Liver (tissue), 8 donors: ENCODE measurements at regions not wholly inside any gene's neighbourhood (a gene's known extent, or its start where the extent isn't known, plus 50 kb on each side); places are given as distances from the start of the nearest gene placed in this dataset.

Experiments used
- DNase-seq: peaks from one replicate; pipeline ENCODE4 v3.0.0-alpha.2; 2017; ENCODE audit warnings: low spot score
- H3K27ac ChIP-seq, 2 donors: one replicate each; pipeline ENCODE4 v1.7.0; 2013; ENCODE audit warnings: inconsistent platforms in 2 of 2, low read length in 2 of 2, control low read depth in 1 of 2, low read depth in 1 of 2, mild to moderate bottlenecking in 1 of 2
- H3K27me3 ChIP-seq, 4 donors: one replicate each; pipeline versions ENCODE4 v1.6.1 to v1.7.0; 2013; ENCODE audit warnings: low read length in 3 of 4, inconsistent platforms in 1 of 4, mild to moderate bottlenecking in 1 of 4, moderate library complexity in 1 of 4; ENCODE audit not compliant: control insufficient read depth in 4 of 4, insufficient read depth in 4 of 4
- H3K36me3 ChIP-seq, 4 donors: one replicate each; pipeline versions ENCODE4 v1.6.1 to v1.7.0; 2013; ENCODE audit warnings: low read length in 3 of 4, mild to moderate bottlenecking in 3 of 4, low read depth in 1 of 4, moderate library complexity in 1 of 4; ENCODE audit not compliant: control insufficient read depth in 4 of 4, insufficient read depth in 3 of 4
- H3K4me1 ChIP-seq, 4 donors: one replicate each; pipeline versions ENCODE4 v1.6.1 to v1.7.0; 2013; ENCODE audit warnings: low read length in 3 of 4, mild to moderate bottlenecking in 3 of 4, moderate library complexity in 1 of 4; ENCODE audit not compliant: control insufficient read depth in 4 of 4, insufficient read depth in 4 of 4
- H3K4me3 ChIP-seq, 3 donors: one replicate each; pipeline versions ENCODE4 v1.6.1 to v1.7.0; 2013; ENCODE audit warnings: low read length in 3 of 3, control low read depth in 1 of 3, low read depth in 1 of 3, mild to moderate bottlenecking in 1 of 3
- H3K9ac ChIP-seq, 2 donors: one replicate each; pipeline ENCODE4 v1.7.0; 2013; ENCODE audit warnings: low read length in 2 of 2, mild to moderate bottlenecking in 2 of 2, moderate library complexity in 2 of 2, control low read depth in 1 of 2, low read depth in 1 of 2
- H3K9me3 ChIP-seq, 4 donors: one replicate each; pipeline versions ENCODE4 v1.6.1 to v1.7.0; 2013; ENCODE audit warnings: low read length in 3 of 4; ENCODE audit not compliant: control insufficient read depth in 4 of 4
- ATF3 ChIP-seq: IDR thresholded peaks from 2 replicates; pipeline ENCODE4 v1.6.1; 2016; ENCODE audit warnings: antibody characterized with exemption
- CTCF ChIP-seq: fragments of 150-350 bp; IDR thresholded peaks from 2 replicates; pipeline ENCODE4 v1.5.1; 2017; ENCODE audit warnings: improper control_type of control experiment, low read depth, low read length; ENCODE audit not compliant: missing input control
- EGR1 ChIP-seq, 2 donors: IDR thresholded peaks; 2 replicates each; pipeline ENCODE4 v1.6.1; 2016 to 2018; ENCODE audit warnings: antibody characterized with exemption in 2 of 2, low read depth in 2 of 2
- FOXA1 ChIP-seq: IDR thresholded peaks from 2 replicates; pipeline ENCODE4 v1.6.1; 2016; ENCODE audit warnings: antibody characterized with exemption
- FOXA2 ChIP-seq: IDR thresholded peaks from 2 replicates; pipeline ENCODE4 v1.6.1; 2016; ENCODE audit warnings: antibody characterized with exemption
- HNF4A ChIP-seq, 2 donors: conservative IDR thresholded peaks; 2 replicates each; pipeline ENCODE4 v1.6.1; 2016; ENCODE audit warnings: antibody characterized with exemption in 2 of 2, mild to moderate bottlenecking in 2 of 2
- HNF4G ChIP-seq: IDR thresholded peaks from 2 replicates; pipeline ENCODE4 v1.6.1; 2016; ENCODE audit warnings: antibody characterized with exemption
- JUND ChIP-seq, 2 donors: IDR thresholded peaks; 2 replicates each; pipeline ENCODE4 v1.6.1; 2016; ENCODE audit warnings: antibody characterized with exemption in 2 of 2
- MAX ChIP-seq: IDR thresholded peaks from 2 replicates; pipeline ENCODE4 v1.6.1; 2016; ENCODE audit warnings: antibody characterized with exemption
- NR2F2 ChIP-seq: IDR thresholded peaks from 2 replicates; pipeline ENCODE4 v1.6.1; 2016; ENCODE audit warnings: antibody characterized with exemption
- RAD21 ChIP-seq, 2 donors: IDR thresholded peaks; 2 replicates each; pipeline ENCODE4 v1.6.1; 2016; ENCODE audit warnings: antibody characterized with exemption in 2 of 2, mild to moderate bottlenecking in 2 of 2
- REST ChIP-seq: IDR thresholded peaks from 2 replicates; pipeline ENCODE4 v1.6.1; 2016; ENCODE audit warnings: antibody characterized with exemption, mild to moderate bottlenecking
- RXRA ChIP-seq, 2 donors: IDR thresholded peaks; 2 replicates each; pipeline ENCODE4 v1.6.1; 2017 to 2018; ENCODE audit warnings: antibody characterized with exemption in 2 of 2, mild to moderate bottlenecking in 1 of 2
- YY1 ChIP-seq: IDR thresholded peaks from 2 replicates; pipeline ENCODE4 v1.6.1; 2016; ENCODE audit warnings: antibody characterized with exemption, mild to moderate bottlenecking
- ZBTB33 ChIP-seq: IDR thresholded peaks from 2 replicates; pipeline ENCODE4 v1.6.1; 2016; ENCODE audit warnings: antibody characterized with exemption
- WGBS: extraction: QIAGEN DNeasy Blood & Tissue Kit; methylation state at CpG from one replicate; pipeline ENCODE4 v1.1.7; 2013; 5-methylcytosine and 5-hydroxymethylcytosine counted together
- donor health status: healthy.
- donor health status: healthy.
- donor health status: healthy.
- donor health status: healthy.
- donor health status: healthy.

GRCh38 chr12:92612611-92613010, 90.2 kb upstream of the PLEKHG7 start:
- H3K27me3 ChIP-seq, result no peaks in the 10 kb centered on the region
- H3K36me3 ChIP-seq, result no peaks in the 10 kb centered on the region
- no peaks in the 10 kb centered on the region for H3K9me3 ChIP-seq
- no peak overlapping the region for H3K9ac ChIP-seq
- no peak overlapping the region for H3K27ac ChIP-seq
- TF ChIP-seq FOXA2, result no peak
- no peak for TF ChIP-seq FOXA1
- TF ChIP-seq HNF4A (conservative IDR thresholded peaks at IDR 0.05), result no peak
- TF ChIP-seq ZBTB33, result no peak
- no peak for TF ChIP-seq HNF4G
- TF ChIP-seq CTCF, result no peak
- TF ChIP-seq EGR1 (IDR thresholded peaks at IDR 0.05; ENCODE audit: low read depth in 2 of 2), result no peak
- no peak for TF ChIP-seq YY1
- TF ChIP-seq REST, result no peak
- no peak for TF ChIP-seq MAX
- TF ChIP-seq ATF3, result no peak
- no peak overlapping the region for H3K4me3 ChIP-seq
- H3K4me1 ChIP-seq, result no peaks in the 10 kb centered on the region
- no peak for DNase-seq
- WGBS, result 95% methylated on average over 2 of the region's 2 CpGs

- WGBS, result 38% methylated on average over 8 of the region's 8 CpGs
- DNase-seq, result no peak
- peaks cover 0 to 2% (median 0%) of the 10 kb centered on the region in 4 donors for H3K4me1 ChIP-seq
- TF ChIP-seq REST (no peak), JUND (IDR thresholded peaks at IDR 0.05) (peak in 1 of 2 donors; percentile 26), RXRA (IDR thresholded peaks at IDR 0.05) (peak; percentile 22 to 23), NR2F2 (no peak), HNF4A (conservative IDR thresholded peaks at IDR 0.05) (peak; percentile 36 to 69), YY1 (peak; percentile 36), HNF4G (peak; percentile 30), CTCF (peak; percentile 54), RAD21 (IDR thresholded peaks at IDR 0.05) (peak; percentile 84 to 87)
- H3K27ac ChIP-seq, result no peak overlapping the region
- H3K9ac ChIP-seq, result no peak overlapping the region
- H3K36me3 ChIP-seq, result no peaks in the 10 kb centered on the region
- H3K9me3 ChIP-seq, result no peaks in the 10 kb centered on the region
- no peaks in the 10 kb centered on the region for H3K27me3 ChIP-seq
- H3K4me3 ChIP-seq, result no peak overlapping the region
These were observed 94.4 kb upstream of the PLEKHG7 start for GRCh38 chr12:92608151-92609091.
